ENCODE measurements at regions not wholly inside any gene's neighbourhood (a gene's known extent, or its start where the extent isn't known, plus 50 kb on each side); places are given as distances from the start of the nearest gene placed in this dataset.

- no peak for DNase-seq
- 66 to 82% (median 78%) methylated on average over 8 of the region's 8 CpGs for WGBS, 3 donors
- intact Hi-C loops (cut with DNase I), result no loop called here
- no peaks in the 10 kb centered on the region for H3K27me3 ChIP-seq
- H3K27ac ChIP-seq, result no peak overlapping the region
- H3K36me3 ChIP-seq, result no peaks in the 10 kb centered on the region
- H3K9me3 ChIP-seq, result no peaks in the 10 kb centered on the region
- no peak overlapping the region for H3K4me3 ChIP-seq
- no peak for TF ChIP-seq CTCF (IDR thresholded peaks at IDR 0.05)
- TF ChIP-seq POLR2A (IDR thresholded peaks at IDR 0.05), result no peak
- TF ChIP-seq EP300 (IDR thresholded peaks at IDR 0.05), result no peak
- no peaks in the 10 kb centered on the region for H3K4me1 ChIP-seq (ENCODE audit: insufficient read depth)
These were observed 335.1 kb upstream of the UMPS start for GRCh38 chr3:124395162-124395561.

DNA sequence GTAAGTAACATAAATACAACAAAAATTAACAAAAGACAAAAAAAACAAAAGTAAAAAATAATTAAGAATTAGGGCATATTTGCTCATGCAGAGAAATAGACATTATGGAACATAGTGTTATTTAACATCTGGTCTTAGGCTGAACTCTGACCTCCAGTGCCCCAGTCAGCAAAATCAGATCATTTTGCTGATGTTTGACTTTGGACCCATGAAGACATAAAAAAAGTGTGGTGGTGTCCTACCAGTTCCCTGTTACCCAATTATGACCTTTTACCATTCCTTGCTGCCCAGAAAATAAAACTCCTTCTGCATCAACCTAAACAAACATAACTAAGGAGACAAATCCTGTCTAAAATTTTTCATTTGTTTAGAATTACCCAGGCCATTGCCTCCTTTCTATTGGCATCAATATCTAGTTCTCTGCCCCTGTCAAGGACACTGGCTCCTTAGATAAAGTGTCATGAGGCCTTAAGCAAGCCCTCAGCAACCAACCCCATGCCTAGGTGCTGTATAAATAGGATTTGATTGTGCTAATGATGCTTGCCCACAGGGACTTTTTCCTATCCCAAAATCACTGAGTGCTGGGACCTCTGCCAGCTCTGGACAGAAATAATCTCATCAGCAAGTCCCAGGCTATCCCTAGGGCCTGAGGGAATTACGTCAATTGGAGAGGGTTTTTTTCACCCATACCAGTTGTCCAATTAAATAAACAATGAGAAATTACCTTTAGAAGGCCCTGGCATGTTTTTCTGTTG lies 334.5 kb upstream of the UMPS start:
- Histone ChIP-seq H3K9me3 (no peaks in the 10 kb centered on the region), H3K27ac (no peak overlapping the region), H3K27me3 (no peaks in the 10 kb centered on the region), H3K4me3 (no peak overlapping the region), H3K4me1 (ENCODE audit: insufficient read depth) (no peaks in the 10 kb centered on the region), H3K36me3 (no peaks in the 10 kb centered on the region)
- TF ChIP-seq EP300 (IDR thresholded peaks at IDR 0.05) (no peak), POLR2A (IDR thresholded peaks at IDR 0.05) (no peak)
- intact Hi-C loops (cut with DNase I), result no loop called here
- DNase-seq, result peak in 3 of 5 donors; percentile 29 to 43 (median 41)
- WGBS, 3 donors, result 35 to 67% (median 53%) methylated on average over 1 of the region's 1 CpG

DNA sequence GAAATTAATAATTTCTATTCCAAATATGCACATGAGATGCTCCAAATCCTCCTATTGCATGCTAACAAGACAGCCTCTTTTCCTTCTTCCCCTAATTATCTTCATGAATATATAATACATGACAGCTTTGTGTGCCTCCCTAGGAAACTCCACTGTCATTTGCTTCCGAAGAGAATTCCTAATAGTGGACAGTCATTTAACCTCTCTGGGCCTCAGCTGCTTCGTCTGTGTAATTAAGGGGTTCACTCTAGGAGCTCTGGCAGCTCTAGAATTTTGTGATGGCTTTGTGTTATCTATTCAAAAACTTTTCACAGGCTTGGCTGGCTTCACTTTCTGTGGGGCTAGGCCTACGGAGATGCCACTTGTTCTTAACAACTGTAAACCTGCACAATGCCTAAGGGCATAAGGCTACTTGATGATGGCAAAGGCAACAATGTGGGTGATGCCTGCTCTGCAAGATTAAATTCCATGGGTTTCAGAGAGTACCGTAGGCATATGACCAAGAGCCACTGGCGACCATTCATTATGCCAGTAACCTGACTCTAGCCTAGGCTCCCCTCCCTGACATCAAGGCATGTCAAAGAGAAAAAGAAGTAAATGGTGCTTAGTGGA lies 333.8 kb upstream of the UMPS start:
- no peak overlapping the region for H3K27ac ChIP-seq
- TF ChIP-seq POLR2A (IDR thresholded peaks at IDR 0.05), result no peak
- no peak for TF ChIP-seq EP300 (IDR thresholded peaks at IDR 0.05)
- intact Hi-C loops (cut with DNase I), result no loop called here
- H3K9me3 ChIP-seq, result no peaks in the 10 kb centered on the region
- H3K4me1 ChIP-seq (ENCODE audit: insufficient read depth), result no peaks in the 10 kb centered on the region
- H3K4me3 ChIP-seq, result no peak overlapping the region
- H3K36me3 ChIP-seq, result no peaks in the 10 kb centered on the region
- 66 to 79% (median 76%) methylated on average over 5 of the region's 5 CpGs for WGBS, 3 donors
- no peak for DNase-seq
- no peaks in the 10 kb centered on the region for H3K27me3 ChIP-seq

DNA sequence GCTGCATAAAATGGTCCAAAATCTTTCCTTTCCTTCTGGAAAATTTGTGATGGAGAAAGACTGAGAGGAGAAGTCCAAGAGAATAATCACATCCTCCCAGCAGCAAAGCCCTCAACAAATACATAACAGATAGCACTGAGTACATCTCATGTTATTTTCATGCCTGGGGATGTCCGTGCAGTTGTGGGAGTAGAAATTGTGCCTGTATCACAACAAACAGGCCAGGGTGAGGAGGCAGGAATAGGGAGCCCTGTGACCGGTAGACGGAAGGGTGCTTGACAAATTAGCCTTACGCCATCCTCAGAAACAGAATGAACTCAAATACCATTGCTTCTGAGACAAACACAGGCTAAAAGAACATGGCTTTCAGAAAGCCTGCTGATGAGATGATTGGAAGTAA lies 333.2 kb upstream of the UMPS start:
- TF ChIP-seq POLR2A (IDR thresholded peaks at IDR 0.05), result no peak
- TF ChIP-seq EP300 (IDR thresholded peaks at IDR 0.05), result no peak
- no peak for TF ChIP-seq CTCF (IDR thresholded peaks at IDR 0.05)
- Histone ChIP-seq H3K36me3 (no peaks in the 10 kb centered on the region), H3K4me1 (ENCODE audit: insufficient read depth) (no peaks in the 10 kb centered on the region), H3K4me3 (no peak overlapping the region), H3K27ac (no peak overlapping the region), H3K9me3 (no peaks in the 10 kb centered on the region), H3K27me3 (no peaks in the 10 kb centered on the region)
- intact Hi-C loops (cut with DNase I), result no loop called here
- WGBS, 3 donors, result 84 to 92% (median 86%) methylated on average over 4 of the region's 4 CpGs
- no peak for DNase-seq

- Histone ChIP-seq H3K27me3 (no peaks in the 10 kb centered on the region), H3K27ac (no peak overlapping the region), H3K36me3 (no peaks in the 10 kb centered on the region), H3K4me3 (no peak overlapping the region), H3K4me1 (ENCODE audit: insufficient read depth) (no peaks in the 10 kb centered on the region), H3K9me3 (no peaks in the 10 kb centered on the region)
- no peak for DNase-seq
- TF ChIP-seq CTCF (IDR thresholded peaks at IDR 0.05) (no peak), POLR2A (IDR thresholded peaks at IDR 0.05) (no peak), EP300 (IDR thresholded peaks at IDR 0.05) (no peak)
- intact Hi-C loops (cut with DNase I), result no loop called here
- 93 to 95% (median 94%) methylated on average over 7 of the region's 7 CpGs for WGBS, 3 donors
These were observed 331.7 kb upstream of the UMPS start for GRCh38 chr3:124398594-124398993.
